ENCODE measurements at regions not wholly inside any gene's neighbourhood (a gene's known extent, or its start where the extent isn't known, plus 50 kb on each side); places are given as distances from the start of the nearest gene placed in this dataset.

- no peak for TF ChIP-seq CTCF (IDR thresholded peaks at IDR 0.05)
Measured at GRCh38 chr4:45876235-45876890, 247.5 kb downstream of the GABRG1 start.

DNA sequence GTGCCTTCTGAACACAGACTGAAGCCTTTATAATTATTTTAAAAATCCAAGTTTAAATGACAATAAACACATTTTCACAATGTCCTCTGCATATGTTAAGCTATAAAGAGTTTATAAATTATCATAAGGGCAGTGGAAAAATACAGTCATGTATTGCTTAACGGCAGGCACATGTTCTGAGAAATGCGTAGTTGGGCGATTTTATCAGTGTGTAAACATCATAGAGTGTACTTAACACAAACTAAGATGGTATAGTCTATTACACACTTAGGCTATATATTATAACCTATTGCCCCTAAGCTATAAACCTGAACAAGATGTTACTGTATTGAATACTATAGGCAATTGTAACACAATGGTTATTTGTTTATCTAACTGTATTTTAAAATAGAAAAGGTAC is 254.7 kb downstream of the GABRG1 start:
- TF ChIP-seq CTCF (IDR thresholded peaks at IDR 0.05), result no peak

- no peak for TF ChIP-seq CTCF (IDR thresholded peaks at IDR 0.05)
Measured at GRCh38 chr4:45865781-45866180, 258.1 kb downstream of the GABRG1 start.

GRCh38 chr4:45855857-45856256 is 268.0 kb downstream of the GABRG1 start:
- TF ChIP-seq CTCF (IDR thresholded peaks at IDR 0.05), result no peak

GRCh38 chr4:45846016-45846415 is 277.8 kb downstream of the GABRG1 start:
- no peak for TF ChIP-seq CTCF (IDR thresholded peaks at IDR 0.05)

DNA sequence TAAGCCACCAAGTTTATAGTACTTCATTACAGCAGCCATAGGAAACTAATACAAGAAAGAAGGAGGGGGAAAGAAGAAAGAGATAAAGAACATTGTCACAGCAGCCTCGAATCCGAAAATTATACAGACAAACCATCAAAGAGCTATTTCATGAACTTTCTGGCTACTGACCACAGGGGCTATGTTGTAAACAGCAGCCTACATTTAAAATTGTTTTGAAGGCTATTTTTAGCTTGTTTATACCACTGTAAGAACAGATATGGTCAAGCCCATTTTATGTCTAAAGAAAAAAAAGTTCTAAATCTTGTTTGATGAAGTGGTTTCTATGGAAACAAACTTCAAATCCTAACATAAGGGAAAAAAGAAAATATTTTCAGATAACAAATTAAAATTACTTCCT is 282.1 kb downstream of the GABRG1 start:
- no peak for TF ChIP-seq CTCF (IDR thresholded peaks at IDR 0.05)

GRCh38 chr4:45831692-45832091 is 292.2 kb downstream of the GABRG1 start:
- TF ChIP-seq CTCF (IDR thresholded peaks at IDR 0.05), result no peak

- no peak for TF ChIP-seq CTCF (IDR thresholded peaks at IDR 0.05)
Measured at GRCh38 chr4:45803994-45804393, 319.9 kb downstream of the GABRG1 start.
